Ascending aorta (tissue), 2 donors: ENCODE measurements at regions not wholly inside any gene's neighbourhood (a gene's known extent, or its start where the extent isn't known, plus 50 kb on each side); places are given as distances from the start of the nearest gene placed in this dataset.

Experiments
- DNase-seq, 2 donors: peaks; one replicate each; pipeline ENCODE4 v3.0.0-alpha.2; 2019; ENCODE audit warnings: low spot score in 2 of 2
- H3K27ac ChIP-seq, 2 donors: fragments of 200-600 bp; sonication (generic); one replicate each; pipeline ENCODE4 v1.5.1; 2016 to 2017; ENCODE audit warnings: mild to moderate bottlenecking in 1 of 2
- H3K27me3 ChIP-seq: fragments of 200-600 bp; sonication (generic); one replicate; pipeline ENCODE4 v1.5.1; 2017
- H3K36me3 ChIP-seq, 2 donors: fragments of 200-600 bp; sonication (generic); one replicate each; pipeline ENCODE4 v1.5.1; 2016
- H3K4me1 ChIP-seq, 2 donors: fragments of 200-600 bp; sonication (generic); one replicate each; pipeline ENCODE4 v1.5.1; 2016 to 2017; ENCODE audit warnings: mild to moderate bottlenecking in 1 of 2
- H3K4me3 ChIP-seq, 2 donors: fragments of 200-600 bp; sonication (generic); one replicate each; pipeline ENCODE4 v1.5.1; 2016 to 2017; ENCODE audit warnings: mild to moderate bottlenecking in 1 of 2
- H3K9me3 ChIP-seq, 2 donors: fragments of 200-600 bp; sonication (generic); one replicate each; pipeline ENCODE4 v1.5.1; 2016
- intact Hi-C: fragments of 100-400 bp; cut with DNase I; formaldehyde crosslinking; loops from one replicate; pipeline ENCODE4 v1.15.1; 2023
- TF ChIP-seq, protein P1 (sequence below), 3 experiments: fragments of 200-600 bp in 2 of 3; fragments of 450-650 bp in 1 of 3; sonication (generic) in 2 of 3; IDR thresholded peaks; one replicate each; pipeline ENCODE4 v1.5.1; 2016 to 2019; ENCODE audit warnings: antibody characterized with exemption in 3 of 3, mild to moderate bottlenecking in 1 of 3, moderate library complexity in 1 of 3

DNA sequence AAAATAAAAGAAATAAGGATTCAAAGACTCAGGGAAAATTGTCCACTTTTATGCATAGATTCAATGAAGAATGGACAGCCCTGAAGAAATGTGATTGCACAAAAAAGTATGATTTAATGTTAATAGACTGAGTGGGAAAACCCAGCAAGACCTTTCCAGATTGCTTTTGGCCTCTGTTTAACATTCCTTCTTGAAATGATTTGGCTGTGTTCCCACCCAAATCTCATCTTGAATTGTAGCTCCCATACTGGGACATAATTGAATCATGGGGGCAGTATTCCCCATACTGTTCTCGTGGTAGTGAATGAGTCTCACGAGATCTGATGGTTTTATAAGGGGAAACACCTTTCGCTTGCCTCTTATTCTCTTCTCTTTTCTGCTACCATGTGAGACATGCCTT, 1316.9 kb upstream of the SEL1L start:
- H3K36me3 ChIP-seq = no peaks in the 10 kb centered on the region
- H3K27me3 ChIP-seq = no peaks in the 10 kb centered on the region
- TF ChIP-seq, protein P1, sequence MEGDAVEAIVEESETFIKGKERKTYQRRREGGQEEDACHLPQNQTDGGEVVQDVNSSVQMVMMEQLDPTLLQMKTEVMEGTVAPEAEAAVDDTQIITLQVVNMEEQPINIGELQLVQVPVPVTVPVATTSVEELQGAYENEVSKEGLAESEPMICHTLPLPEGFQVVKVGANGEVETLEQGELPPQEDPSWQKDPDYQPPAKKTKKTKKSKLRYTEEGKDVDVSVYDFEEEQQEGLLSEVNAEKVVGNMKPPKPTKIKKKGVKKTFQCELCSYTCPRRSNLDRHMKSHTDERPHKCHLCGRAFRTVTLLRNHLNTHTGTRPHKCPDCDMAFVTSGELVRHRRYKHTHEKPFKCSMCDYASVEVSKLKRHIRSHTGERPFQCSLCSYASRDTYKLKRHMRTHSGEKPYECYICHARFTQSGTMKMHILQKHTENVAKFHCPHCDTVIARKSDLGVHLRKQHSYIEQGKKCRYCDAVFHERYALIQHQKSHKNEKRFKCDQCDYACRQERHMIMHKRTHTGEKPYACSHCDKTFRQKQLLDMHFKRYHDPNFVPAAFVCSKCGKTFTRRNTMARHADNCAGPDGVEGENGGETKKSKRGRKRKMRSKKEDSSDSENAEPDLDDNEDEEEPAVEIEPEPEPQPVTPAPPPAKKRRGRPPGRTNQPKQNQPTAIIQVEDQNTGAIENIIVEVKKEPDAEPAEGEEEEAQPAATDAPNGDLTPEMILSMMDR (IDR thresholded peaks at IDR 0.05) = no peak
- no peak overlapping the region for H3K4me3 ChIP-seq
- H3K9me3 ChIP-seq = peaks cover 0 to 5% of the 10 kb centered on the region in 2 donors
- H3K27ac ChIP-seq = no peak overlapping the region
- intact Hi-C loops = no loop called here
- DNase-seq = no peak
- no peaks in the 10 kb centered on the region for H3K4me1 ChIP-seq

DNA sequence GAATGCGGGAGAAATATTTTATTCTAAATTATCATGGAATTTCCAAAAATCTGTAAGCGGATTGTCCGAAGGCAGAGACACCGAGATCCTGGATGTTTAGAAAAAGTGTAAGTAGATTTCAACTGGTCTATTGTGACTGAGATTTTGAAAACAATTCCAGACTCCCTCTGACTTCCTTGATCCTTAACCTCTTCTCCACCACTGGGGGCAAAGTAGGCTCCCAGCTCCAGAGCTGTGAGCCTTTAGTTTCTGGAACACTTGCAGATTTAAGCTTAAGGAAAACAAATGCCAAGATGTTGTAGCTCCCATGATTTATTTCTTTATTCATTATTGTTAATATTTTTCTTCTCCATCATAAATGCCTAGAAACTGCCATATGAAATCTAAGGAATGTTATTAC, 1320.5 kb upstream of the SEL1L start:
- Histone ChIP-seq H3K36me3 (no peaks in the 10 kb centered on the region), H3K4me1 (no peaks in the 10 kb centered on the region), H3K27me3 (no peaks in the 10 kb centered on the region), H3K27ac (no peak overlapping the region), H3K9me3 (peaks cover 0 to under 1% of the 10 kb centered on the region in 2 donors), H3K4me3 (no peak overlapping the region)
- DNase-seq = no peak
- intact Hi-C loops = no loop called here
- TF ChIP-seq, protein P1 (IDR thresholded peaks at IDR 0.05) = no peak

DNA sequence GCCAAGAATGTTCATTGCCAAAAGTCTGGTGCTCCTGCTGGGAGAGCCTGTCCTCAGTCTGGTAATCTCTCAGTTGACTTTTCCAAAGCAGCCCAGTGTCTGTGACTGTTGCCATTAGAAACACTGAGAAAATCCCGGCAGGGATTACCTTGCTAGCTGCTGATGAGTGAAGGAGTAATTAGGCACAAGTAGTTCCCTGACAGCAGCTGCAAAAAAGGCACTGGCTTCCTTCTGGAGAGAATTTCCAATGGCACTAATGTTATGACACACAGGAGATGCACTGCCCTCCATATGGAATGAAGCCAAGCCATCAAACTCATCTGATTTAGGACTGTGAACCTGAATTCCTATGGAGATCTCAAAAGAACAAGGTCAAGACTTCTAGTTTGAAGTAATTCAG, 1321.2 kb upstream of the SEL1L start:
- TF ChIP-seq, protein P1 (IDR thresholded peaks at IDR 0.05) = no peak
- Histone ChIP-seq H3K4me1 (no peaks in the 10 kb centered on the region), H3K27ac (no peak overlapping the region), H3K4me3 (no peak overlapping the region), H3K27me3 (no peaks in the 10 kb centered on the region), H3K9me3 (no peaks in the 10 kb centered on the region), H3K36me3 (no peaks in the 10 kb centered on the region)
- no peak for DNase-seq
- intact Hi-C loops = no loop called here

DNA sequence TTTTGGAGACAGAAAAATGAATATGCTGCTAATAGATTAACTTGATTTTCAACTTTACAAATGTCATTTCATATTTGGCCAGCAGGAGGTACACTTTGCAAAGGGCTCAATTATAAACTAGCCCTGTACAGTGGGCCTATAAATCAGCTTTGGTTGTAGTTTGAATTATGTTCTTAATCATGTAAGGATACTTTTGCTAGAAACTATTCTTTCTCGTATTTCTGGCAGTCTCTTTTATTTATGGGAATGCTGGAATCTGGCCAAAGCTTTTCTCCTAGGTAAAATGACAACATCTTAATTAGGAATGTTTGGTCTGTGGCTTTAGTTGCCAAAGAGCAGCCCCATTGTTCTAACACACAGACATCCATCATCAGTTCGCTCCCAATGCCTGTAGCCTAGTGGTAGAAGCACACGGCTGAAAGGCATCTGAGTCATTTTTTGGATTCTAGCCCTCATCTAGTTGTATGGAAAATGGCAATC, 1322.3 kb upstream of the SEL1L start:
- intact Hi-C loops = no loop called here
- H3K27me3 ChIP-seq = no peaks in the 10 kb centered on the region
- H3K9me3 ChIP-seq = no peaks in the 10 kb centered on the region
- H3K36me3 ChIP-seq = no peaks in the 10 kb centered on the region
- no peak overlapping the region for H3K27ac ChIP-seq
- DNase-seq = no peak
- no peaks in the 10 kb centered on the region for H3K4me1 ChIP-seq
- H3K4me3 ChIP-seq = no peak overlapping the region
- TF ChIP-seq, protein P1 (IDR thresholded peaks at IDR 0.05) = peak in 1 of 3 experiments; percentile 26

DNA sequence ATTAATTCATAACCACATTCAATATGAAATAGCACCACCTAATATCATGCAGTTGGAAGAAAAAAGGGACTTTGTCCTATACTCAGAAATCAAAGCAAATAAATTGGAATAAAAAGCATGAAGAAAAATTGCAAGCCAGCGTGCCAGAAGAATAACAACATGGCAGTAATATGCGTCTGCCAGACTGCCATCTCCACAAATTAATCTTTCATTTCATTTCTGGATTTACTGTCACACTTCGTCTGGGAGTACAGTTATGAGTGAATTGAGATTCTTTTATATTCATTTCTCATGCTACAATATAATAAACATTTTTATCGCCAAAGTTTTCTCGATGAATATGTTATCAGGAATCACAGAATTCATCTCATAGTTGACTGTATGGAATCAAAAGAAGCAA, 1327.7 kb upstream of the SEL1L start:
- TF ChIP-seq, protein P1 (IDR thresholded peaks at IDR 0.05) = no peak
- Histone ChIP-seq H3K9me3 (no peaks in the 10 kb centered on the region), H3K4me1 (no peaks in the 10 kb centered on the region), H3K27me3 (no peaks in the 10 kb centered on the region), H3K4me3 (no peak overlapping the region), H3K27ac (no peak overlapping the region), H3K36me3 (no peaks in the 10 kb centered on the region)
- DNase-seq = no peak
- intact Hi-C loops = no loop called here

DNA sequence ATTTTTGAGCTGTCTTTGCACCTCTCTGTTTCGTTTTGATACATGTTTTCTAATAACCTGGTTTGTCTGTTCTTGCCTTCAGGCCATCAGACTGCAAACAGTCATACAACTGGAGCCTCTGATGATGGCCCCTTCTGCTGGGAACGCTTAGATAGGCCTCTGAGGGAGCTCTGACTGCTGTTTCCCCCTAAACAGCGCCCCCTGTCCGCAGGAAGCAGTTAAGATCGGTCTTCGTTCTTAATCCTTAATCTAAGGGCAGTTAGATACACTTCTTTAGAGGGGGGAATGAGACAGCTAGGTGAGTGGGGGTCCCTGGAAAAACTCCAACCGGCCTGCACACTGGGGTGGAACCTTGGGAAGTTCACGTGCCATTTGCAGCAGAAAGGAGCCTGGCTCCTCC, 1338.8 kb upstream of the SEL1L start:
- no peak for DNase-seq
- no peaks in the 10 kb centered on the region for H3K9me3 ChIP-seq
- intact Hi-C loops = no loop called here
- H3K27me3 ChIP-seq = no peaks in the 10 kb centered on the region
- H3K27ac ChIP-seq = no peak overlapping the region
- H3K36me3 ChIP-seq = no peaks in the 10 kb centered on the region
- H3K4me3 ChIP-seq = no peak overlapping the region
- no peaks in the 10 kb centered on the region for H3K4me1 ChIP-seq
- TF ChIP-seq, protein P1 (IDR thresholded peaks at IDR 0.05) = no peak
